Fibroblast of skin of left quadriceps (primary cell): ENCODE measurements at regions not wholly inside any gene's neighbourhood (a gene's known extent, or its start where the extent isn't known, plus 50 kb on each side); places are given as distances from the start of the nearest gene placed in this dataset.
"Not testable (repeated sequence)": the region's sequence is repeated elsewhere in the genome, so short reads cannot be mapped to it uniquely, and the experiment has no call there.

Source experiments
- DNase-seq, 2 experiments: peaks; one replicate each; pipeline ENCODE4 v3.0.0-alpha.2; 2013; ENCODE audit warnings: low read depth in 2 of 2

DNA sequence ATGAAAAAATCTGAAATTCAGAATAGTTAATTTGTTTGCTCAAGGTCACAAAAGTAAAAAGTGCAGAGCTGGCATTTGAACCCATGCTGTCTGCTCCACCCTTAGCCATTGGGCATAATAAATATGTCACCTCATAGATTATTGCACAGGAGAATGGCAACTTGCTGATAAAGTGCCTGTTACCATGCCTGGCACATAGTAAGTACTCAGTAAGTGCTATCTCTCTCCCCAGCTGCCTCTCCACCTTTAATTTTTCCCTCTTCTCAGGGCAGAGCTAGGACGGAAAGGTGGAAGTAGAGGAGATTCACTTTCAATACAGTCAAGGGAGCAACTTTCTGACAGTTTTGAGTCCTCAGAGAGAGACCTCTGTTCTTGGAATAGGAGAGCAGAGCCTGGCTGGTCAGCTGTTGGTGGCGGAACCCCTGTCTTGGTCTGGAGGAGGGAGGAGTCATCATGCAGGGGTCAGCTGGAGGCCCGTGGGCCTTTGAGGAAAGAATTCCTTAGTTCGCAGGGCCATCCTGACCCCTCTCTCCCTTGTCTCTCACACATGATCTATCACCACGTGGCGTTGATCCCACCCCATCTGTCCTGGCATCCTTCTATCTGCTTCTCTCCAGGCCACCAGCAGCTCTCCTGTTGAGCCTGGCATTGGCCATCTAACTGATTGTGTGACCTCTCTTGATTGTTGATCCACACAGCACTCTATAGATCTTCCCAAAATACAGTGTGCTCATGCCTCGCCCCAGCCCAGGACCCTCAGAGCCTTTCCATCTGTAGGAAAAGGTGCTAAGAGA is 149.3 kb downstream of the RPLP1 start:
- no peak for DNase-seq

DNA sequence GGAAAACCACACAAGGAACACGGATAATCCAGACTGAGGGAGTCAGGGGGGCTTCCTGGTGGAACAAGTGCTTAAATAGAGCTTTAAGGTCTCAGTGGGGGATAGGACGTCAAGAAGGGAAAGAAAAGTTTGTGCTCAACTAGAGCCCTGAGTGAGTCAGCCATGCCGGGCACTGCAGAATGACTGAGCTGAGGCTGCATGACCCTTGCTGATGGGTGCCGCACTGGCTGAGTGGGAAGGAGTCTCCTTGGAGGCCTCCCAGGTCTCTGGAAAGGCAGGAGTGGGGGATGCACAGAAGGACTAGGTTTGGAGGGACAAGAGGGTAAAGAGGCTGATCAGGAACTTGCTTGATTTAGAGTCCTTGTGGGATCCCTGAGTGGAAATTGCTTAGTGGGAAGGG is 150.3 kb downstream of the RPLP1 start:
- no peak for DNase-seq

DNA sequence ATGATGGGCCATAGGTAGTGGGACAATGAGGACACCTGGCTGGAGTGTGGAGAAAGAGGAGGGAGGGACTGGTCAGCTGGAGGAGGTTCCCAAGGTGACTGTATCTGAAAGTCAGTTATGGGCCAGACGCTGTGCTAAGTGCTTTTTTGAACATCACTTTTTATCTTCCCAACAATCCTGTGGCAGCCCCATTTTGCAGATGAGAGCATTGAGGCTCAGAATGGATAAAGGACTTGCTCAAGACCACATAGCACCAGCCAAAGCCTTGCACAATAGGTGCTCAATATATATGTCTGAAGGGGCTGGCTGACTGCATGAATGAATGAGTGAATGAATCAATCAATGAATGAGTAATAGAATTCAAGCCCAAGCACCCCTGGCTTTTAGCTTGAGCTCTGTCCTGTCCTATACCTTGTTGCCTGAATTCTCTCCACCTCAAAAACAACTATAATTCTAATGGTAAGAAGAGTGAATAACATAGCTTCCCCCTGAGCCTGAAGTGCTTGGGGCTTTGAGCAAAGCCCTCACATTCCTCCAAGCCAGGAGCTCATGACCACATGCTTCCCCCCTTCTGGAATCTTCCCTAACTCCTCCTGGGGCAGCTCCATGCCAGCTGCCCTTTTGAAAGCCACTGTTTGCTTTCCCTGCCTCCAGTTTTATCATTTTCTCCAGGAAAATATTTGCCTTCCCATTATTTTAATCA is 150.9 kb downstream of the RPLP1 start:
- no peak for DNase-seq

DNA sequence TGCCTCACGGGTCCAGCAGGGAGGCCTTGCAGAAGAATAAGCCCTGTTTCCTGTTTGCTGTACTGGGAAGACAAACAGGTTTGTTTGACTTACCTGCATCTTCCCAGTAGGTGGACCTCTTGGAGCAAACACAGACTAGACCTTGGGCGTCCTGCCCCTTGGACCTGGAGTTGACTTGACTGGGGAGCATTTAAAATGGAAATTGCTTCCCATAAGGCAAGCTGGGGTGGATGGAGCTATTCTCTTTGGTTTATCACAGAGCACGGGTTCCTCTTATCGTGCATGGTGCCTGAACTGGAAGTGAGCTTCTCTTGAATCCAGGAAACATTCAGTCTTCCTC is 151.4 kb downstream of the RPLP1 start:
- DNase-seq = no peak

DNA sequence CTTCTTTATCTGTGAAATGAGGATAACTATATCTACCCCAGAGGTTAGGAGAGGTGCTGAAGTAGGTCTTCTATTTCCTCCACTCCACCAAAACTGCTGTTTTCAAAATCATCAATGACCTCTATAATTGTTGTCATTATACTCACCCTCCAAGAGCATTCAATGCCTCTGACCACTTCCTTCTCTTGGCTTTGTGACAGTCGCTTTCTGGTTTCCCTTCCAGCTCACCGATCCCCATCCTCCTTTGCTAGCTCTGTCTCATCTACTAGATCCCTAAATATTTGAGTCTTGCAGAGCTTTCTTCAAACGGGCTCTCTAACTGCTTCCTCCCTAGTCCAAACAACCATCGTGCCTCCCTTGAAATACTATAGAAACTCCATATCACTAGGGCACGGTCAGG is 153.5 kb downstream of the RPLP1 start:
- DNase-seq = no peak

GRCh38 chr15:69606921-69607500 is 154.4 kb downstream of the RPLP1 start:
- peak in 1 of 2 experiments; percentile 6 for DNase-seq

GRCh38 chr15:69608661-69609060 is 156.0 kb downstream of the RPLP1 start:
- no peak for DNase-seq

DNA sequence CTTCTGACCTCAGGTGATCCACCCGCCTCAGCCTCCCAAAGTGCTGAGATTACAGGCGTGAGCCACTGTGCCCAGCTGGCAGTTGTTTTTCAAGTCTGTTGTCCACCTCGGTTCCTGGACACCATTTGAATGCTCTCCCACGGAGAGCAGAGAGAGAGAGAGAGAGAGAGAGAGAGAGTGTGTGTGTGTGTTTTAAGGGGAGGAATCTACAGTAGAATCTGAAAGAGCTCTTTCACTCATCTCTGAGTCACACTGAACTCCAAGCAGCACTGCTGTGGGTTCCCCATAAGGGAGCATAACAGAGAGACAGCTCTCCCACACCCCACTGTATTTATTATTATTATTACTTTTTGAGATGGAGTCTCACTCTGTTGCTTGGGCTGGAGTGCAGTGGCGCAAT is 156.6 kb downstream of the RPLP1 start:
- DNase-seq = no peak

DNA sequence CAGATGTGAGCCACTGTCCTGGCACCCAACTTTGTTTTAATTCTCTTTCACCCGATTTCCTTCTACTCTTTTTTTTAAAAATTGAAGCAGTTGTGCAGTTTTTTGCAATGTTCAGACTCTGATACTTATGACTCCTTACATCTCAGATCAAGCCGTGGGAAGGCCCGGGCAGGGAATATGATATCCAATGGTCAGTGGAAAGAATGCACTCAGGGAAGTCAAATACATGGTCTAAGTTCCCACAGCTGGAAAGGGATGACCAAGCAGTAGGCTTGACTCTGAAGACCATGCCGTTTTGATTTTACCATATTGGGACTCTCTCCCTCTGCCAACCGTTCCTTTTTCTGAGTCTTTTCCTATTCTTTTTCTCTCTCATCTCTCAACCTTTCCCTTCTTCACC is 157.2 kb downstream of the RPLP1 start:
- no peak for DNase-seq

- DNase-seq = no peak
These were observed 157.7 kb downstream of the RPLP1 start for GRCh38 chr15:69610277-69610676.

- DNase-seq = no peak
These were observed 158.2 kb downstream of the RPLP1 start for GRCh38 chr15:69610858-69611257.

DNA sequence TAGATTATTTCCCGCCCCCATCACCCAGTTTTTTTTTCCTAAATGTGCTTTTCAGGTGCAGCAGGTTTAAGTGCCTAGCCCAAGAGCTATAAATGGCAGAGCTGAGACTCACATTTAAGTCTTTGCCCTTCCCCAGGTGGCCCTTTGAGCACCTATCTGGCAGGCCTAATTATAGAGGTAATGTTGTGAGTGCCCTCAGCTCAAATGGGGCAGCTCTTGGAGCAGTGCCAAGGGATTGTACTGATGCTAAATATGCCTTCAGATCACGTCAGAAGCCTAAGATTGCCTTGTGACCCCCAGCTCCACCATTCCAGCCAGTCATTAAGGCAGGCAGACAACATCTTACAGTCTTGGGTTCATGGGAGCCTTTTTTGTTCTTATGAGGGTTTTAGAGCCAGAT is 159.5 kb downstream of the RPLP1 start:
- DNase-seq = no peak

DNA sequence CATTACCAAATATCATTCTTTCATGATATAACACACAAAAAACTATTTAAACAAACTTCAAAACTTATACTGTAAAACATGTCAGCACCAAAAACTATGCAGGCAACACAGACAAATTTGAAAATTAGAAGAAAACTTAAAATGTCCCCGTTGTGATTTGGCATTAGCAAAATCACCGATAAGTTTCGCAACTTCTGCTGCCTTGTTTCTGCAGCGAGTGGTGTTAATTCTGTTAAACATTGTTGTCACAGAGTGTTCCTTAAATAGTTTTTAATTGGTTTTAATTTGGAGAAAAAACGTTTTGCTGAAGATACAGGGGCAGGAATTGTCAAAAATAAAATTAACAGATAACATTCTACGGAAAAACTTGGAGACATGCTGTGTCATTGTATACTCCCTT is 160.6 kb downstream of the RPLP1 start:
- DNase-seq = no peak

- DNase-seq = no peak
These were observed 161.4 kb downstream of the RPLP1 start for GRCh38 chr15:69613988-69614387.

DNA sequence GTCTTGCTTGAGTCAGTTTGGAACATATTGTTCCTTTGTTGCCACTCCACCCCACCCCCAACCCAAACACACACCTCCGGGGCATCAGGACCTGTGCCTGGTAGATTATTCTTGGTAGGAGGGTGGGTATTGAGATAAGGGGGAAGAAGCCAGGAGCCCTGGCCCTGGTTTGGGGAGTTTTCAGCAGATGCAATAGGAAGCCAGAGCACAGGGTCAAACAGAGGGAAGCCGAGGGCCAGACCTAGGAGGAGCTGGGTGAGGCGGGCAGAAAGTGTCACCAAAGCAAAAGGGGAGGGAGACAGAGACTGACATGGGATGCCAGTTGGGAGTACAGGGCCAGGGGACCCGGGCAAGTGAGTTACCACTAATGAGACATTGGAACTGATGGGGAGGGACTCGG is 163.1 kb downstream of the RPLP1 start:
- no peak for DNase-seq

- no peak for DNase-seq
These were observed 163.9 kb downstream of the RPLP1 start for GRCh38 chr15:69616558-69616957.

DNA sequence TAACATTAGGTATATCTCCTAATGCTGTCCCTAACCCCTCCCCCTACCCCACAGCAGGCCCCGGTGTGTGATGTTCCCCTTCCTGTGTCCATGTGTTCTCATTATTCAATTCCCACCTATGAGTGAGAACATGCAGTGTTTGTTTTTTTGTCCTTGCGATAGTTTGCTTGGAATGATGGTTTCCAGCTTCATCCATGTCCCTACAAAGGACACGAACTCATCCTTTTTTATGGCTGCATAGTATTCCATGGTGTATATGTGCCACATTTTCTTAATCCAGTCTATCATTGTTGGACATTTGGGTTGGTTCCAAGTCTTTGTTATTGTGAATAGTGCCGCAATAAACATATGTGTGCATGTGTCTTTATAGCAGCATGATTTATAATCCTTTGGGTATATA is 164.5 kb downstream of the RPLP1 start:
- DNase-seq = not testable (repeated sequence)

DNA sequence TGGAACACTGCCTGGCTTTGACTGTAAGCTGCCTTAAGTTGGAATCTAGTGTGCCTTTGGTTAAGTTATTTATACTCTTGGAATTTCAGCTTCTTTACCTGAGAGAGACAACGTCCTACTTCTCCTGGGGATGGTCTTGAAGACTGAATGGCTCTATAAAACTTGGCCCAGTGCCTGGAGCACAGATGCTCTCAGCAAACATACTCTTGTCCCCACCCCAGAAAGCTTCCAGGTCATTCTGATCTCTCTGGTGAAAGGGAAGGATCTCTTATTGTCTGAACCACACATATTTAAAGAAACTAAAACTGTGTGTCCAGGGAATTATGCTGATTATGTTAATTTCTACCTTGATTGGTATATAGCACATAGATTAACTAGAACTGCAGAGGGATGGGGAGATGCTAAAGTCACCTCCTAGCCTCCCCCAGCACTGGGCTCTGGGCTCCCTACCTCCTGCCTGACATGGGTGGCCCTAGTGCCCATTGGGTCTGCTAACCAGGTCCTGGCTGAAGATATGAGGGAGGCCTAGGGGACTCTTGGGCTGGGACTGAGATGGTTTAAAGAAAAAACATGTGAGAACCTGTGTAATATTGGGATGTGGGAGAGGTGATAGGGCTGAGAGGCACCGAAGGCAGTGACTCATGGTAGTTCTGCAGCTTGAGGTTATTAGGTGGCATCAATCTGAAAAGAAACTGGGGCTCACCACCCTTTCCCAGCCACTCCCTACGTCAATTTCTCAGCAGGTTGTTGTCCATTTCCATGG is 171.0 kb downstream of the RPLP1 start:
- no peak for DNase-seq

GRCh38 chr15:69624155-69624520 is 171.5 kb downstream of the RPLP1 start:
- no peak for DNase-seq

- no peak for DNase-seq
These were observed 172.2 kb downstream of the RPLP1 start for GRCh38 chr15:69624816-69625215.

DNA sequence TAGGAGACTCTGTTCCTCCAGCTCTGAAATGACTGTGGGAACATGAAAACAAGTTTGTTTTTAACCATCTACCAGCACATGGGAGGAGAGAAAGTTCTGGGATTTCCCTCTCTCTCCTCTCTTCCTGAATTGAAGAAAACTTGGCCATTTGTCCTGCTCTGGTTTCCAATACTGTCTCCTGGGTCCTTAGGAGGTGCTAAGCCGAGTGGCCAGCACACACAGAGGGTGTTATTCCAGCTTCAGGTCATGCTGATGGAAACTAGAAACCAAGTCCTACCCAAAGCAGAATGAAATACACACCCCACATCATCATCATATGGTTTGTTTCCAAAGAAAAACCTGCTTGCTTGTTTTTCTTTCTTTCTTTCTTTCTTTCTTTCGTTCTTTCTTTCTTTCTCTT is 172.7 kb downstream of the RPLP1 start:
- DNase-seq = no peak
